Activated CD8-positive, alpha-beta T cell treated with anti-CD3 and anti-CD28 coated beads, Interleukin-2, amount 10 ng/mL, durations not matched to agents 7 days and 5 days (primary cell): ENCODE measurements at regions not wholly inside any gene's neighbourhood (a gene's known extent, or its start where the extent isn't known, plus 50 kb on each side); places are given as distances from the start of the nearest gene placed in this dataset.
"Not testable (repeated sequence)": the region's sequence is repeated elsewhere in the genome, so short reads cannot be mapped to it uniquely, and the experiment has no call there.

Experiments used
- ATAC-seq: fragments of 150-1000 bp; cut with Tn5 transposase; one replicate; pipeline ENCODE4 v1.10.0; 2021; ENCODE audit warnings: moderate library complexity
- CTCF ChIA-PET: fragments of 350-600 bp; sonication (Branson Sonifier 250); formaldehyde crosslinking; loops from one replicate; lab custom pipeline; 2021; ENCODE audit warnings: antibody characterized with exemption; lab: Charles Lee
- POLR2A ChIA-PET: fragments of 350-600 bp; sonication (Branson Sonifier 250); formaldehyde crosslinking; loops from one replicate; lab custom pipeline; 2021; ENCODE audit warnings: antibody characterized with exemption; lab: Charles Lee
- DNase-seq: peaks from one replicate; pipeline ENCODE4 v3.0.0-alpha.2; 2020
- H3K27ac Mint-ChIP-seq: one replicate; pipeline ENCODE4 v1.8.0; 2021; ENCODE audit warnings: mild to moderate bottlenecking, mixed read lengths
- H3K27me3 Mint-ChIP-seq: one replicate; pipeline ENCODE4 v1.8.0; 2021; ENCODE audit warnings: low read depth, mixed read lengths
- H3K36me3 Mint-ChIP-seq: one replicate; pipeline ENCODE4 v1.8.0; 2021; ENCODE audit warnings: low read depth, mixed read lengths
- H3K4me1 Mint-ChIP-seq: one replicate; pipeline ENCODE4 v1.8.0; 2021; ENCODE audit warnings: low read depth, mixed read lengths
- H3K4me3 Mint-ChIP-seq: one replicate; pipeline ENCODE4 v1.8.0; 2021; ENCODE audit warnings: mild to moderate bottlenecking, mixed read lengths
- H3K9me3 Mint-ChIP-seq: one replicate; pipeline ENCODE4 v1.8.0; 2022; ENCODE audit warnings: mixed read lengths; ENCODE audit not compliant: insufficient read depth

DNA sequence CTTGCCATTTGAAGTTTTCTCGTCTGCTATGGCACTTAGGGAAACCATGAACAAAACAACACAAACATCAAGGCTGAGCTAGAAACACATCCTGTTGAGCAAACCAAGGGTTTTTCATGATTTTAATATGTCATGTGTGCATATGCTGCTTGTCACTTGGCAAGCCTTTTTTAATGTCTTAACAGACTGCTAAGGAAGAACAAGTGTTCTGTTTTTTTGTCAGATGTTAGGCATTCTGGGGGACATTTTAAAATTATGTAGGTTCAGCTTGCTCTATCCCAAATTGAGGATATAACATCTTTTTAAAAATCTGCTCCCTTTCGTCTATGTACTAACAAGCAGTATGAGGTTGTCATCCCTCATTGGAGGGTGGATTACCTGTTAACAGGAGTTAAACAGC is 150.3 kb downstream of the HTR1A start:
- no peaks in the 10 kb centered on the region for H3K27me3 Mint-ChIP-seq
- ATAC-seq (no peak), DNase-seq (no peak)
- peaks cover 24% of the 10 kb centered on the region for H3K9me3 Mint-ChIP-seq
- no peak overlapping the region for H3K27ac Mint-ChIP-seq
- H3K4me1 Mint-ChIP-seq = no peaks in the 10 kb centered on the region
- CTCF ChIA-PET = no interaction called here
- H3K4me3 Mint-ChIP-seq = no peak overlapping the region
- H3K36me3 Mint-ChIP-seq = no peaks in the 10 kb centered on the region
- POLR2A ChIA-PET = no interaction called here

DNA sequence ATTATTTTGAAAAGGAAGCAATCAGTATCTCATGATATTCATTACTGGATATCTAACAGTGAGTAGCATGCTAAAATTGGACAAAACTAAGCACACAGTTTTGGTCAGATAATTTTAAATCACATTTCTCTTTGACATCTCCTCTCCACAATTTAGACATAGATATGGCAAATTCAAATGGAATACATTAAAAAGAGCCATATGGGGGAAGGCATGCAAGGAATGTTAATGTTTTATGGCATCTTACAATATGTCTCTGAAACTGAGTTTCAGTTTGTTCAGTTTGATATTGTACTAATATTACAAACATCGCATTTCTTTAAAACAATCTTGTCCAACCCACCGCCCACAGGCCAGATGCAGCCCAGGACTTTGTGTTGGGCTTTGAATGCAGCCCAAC is 151.0 kb downstream of the HTR1A start:
- Mint-ChIP-seq H3K4me1 (no peaks in the 10 kb centered on the region), H3K27ac (no peak overlapping the region), H3K27me3 (no peaks in the 10 kb centered on the region), H3K9me3 (peaks cover 24% of the 10 kb centered on the region), H3K4me3 (no peak overlapping the region), H3K36me3 (no peaks in the 10 kb centered on the region)
- DNase-seq = no peak
- ChIA-PET POLR2A (no interaction called here), CTCF (no interaction called here)
- no peak for ATAC-seq

DNA sequence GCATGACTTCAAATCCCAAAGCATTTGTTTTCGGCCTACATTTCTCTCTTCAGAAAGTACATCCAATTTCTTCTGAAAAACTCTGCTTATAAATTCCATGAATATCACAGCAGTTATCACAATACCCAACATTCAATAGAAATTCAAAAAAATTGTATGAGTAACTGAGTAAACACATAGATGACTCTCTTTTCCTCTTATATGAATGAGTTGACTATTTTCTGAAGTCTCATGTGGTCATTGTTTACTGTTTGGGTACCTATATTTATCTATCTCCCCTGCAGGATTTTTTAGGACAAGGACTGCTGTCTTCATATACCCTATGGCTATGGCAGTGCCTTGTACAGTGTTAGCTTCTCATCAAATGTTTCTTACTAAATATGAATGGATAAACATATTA is 157.1 kb downstream of the HTR1A start:
- ChIA-PET CTCF (no interaction called here), POLR2A (no interaction called here)
- Mint-ChIP-seq H3K4me1 (no peaks in the 10 kb centered on the region), H3K27ac (no peak overlapping the region), H3K4me3 (no peak overlapping the region), H3K9me3 (peaks cover 12% of the 10 kb centered on the region), H3K27me3 (no peaks in the 10 kb centered on the region), H3K36me3 (no peaks in the 10 kb centered on the region)
- ATAC-seq (no peak), DNase-seq (no peak)

DNA sequence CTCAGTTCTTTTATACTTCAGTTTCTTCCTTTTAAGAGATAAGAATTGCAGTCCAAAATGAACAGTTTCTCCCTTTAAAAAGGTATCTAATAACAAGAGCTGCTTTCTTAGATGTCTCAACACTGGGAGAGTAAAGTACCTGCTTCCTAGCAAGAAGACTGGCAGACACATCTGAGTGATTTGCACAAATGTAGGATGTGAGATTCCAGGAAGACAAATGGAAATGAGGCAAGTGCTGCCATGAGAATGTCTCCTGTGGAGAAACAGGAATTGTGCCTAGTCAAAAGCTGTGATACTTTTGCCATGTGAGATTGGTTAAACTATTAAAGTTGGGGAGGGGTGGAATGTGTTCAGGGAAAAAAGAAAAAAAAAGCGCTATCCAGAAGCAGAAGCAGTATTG is 159.1 kb downstream of the HTR1A start:
- no peaks in the 10 kb centered on the region for H3K36me3 Mint-ChIP-seq
- no peak for DNase-seq
- no peak overlapping the region for H3K4me3 Mint-ChIP-seq
- no peak for ATAC-seq
- CTCF ChIA-PET = no interaction called here
- H3K27ac Mint-ChIP-seq = no peak overlapping the region
- H3K9me3 Mint-ChIP-seq = peaks cover 6% of the 10 kb centered on the region
- no peaks in the 10 kb centered on the region for H3K4me1 Mint-ChIP-seq
- no peaks in the 10 kb centered on the region for H3K27me3 Mint-ChIP-seq
- POLR2A ChIA-PET = no interaction called here

DNA sequence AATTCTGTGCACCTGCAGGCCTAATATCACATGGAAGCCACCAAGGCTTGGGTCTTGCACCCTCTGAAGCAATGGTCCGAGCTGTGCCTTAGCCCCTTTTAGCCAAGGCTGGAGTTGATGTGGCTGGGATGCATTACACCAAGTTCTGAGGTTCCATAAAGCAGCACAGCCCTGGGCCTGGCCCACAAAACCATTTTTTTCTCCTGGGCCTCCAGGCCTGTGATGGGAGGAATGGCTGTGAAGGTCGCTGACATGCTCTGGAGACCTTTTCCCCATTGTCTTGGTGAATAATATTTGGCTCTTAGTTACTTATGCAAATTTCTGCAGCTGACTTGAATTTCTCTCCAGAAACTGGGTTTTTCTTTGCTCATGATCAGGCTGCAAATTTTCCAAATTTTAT is 167.3 kb downstream of the HTR1A start:
- Mint-ChIP-seq H3K4me1 (no peaks in the 10 kb centered on the region), H3K27me3 (no peaks in the 10 kb centered on the region), H3K36me3 (no peaks in the 10 kb centered on the region), H3K27ac (no peak overlapping the region), H3K4me3 (no peak overlapping the region), H3K9me3 (peaks cover 5% of the 10 kb centered on the region)
- ATAC-seq (no peak), DNase-seq (no peak)
- CTCF ChIA-PET = no interaction called here
- POLR2A ChIA-PET = no interaction called here

DNA sequence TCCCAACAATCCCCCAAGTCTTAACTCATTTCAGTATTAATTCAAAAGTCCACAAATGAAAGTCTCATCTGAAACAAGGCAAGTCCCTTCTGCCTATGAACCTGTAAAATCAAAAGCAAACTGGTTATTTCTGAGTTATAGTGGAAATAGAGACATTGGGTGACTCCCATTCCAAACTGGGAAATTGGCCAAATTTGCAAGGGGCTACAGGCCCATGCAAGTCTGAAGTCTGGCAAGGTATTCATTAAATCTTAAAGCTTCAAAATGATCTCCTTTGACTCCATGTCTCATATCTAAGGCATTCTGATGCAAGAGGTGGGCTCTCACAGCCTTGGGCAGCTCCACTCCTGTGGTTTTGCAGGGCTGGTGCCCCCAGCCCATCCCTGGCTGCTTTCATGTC is 167.9 kb downstream of the HTR1A start:
- no peaks in the 10 kb centered on the region for H3K27me3 Mint-ChIP-seq
- no peak overlapping the region for H3K4me3 Mint-ChIP-seq
- H3K27ac Mint-ChIP-seq = no peak overlapping the region
- CTCF ChIA-PET = no interaction called here
- POLR2A ChIA-PET = no interaction called here
- DNase-seq (no peak), ATAC-seq (no peak)
- peaks cover 5% of the 10 kb centered on the region for H3K9me3 Mint-ChIP-seq
- no peaks in the 10 kb centered on the region for H3K4me1 Mint-ChIP-seq
- H3K36me3 Mint-ChIP-seq = no peaks in the 10 kb centered on the region

DNA sequence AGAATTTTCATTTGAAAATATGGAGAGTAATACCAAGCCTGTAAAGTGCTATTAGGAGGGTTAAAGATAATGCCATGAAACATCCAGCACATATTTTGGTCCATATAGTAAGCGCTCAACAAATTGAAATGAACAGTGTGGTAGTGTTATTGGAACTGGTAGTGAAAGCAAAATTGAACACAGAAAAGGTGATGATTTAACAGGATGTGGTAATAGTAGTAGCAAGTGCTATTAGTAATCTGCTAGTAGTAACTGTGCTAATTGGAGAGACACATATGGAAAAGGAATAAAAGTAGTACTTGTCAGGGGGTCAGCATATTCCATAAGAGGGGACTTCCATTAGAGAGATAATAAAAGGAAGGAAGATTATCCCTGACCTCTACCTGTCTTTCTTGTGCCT is 187.3 kb downstream of the HTR1A start:
- ChIA-PET CTCF (no interaction called here), POLR2A (no interaction called here)
- no peaks in the 10 kb centered on the region for H3K4me1 Mint-ChIP-seq
- no peak overlapping the region for H3K4me3 Mint-ChIP-seq
- no peak for DNase-seq
- no peaks in the 10 kb centered on the region for H3K27me3 Mint-ChIP-seq
- ATAC-seq = no peak
- peaks cover 3% of the 10 kb centered on the region for H3K9me3 Mint-ChIP-seq
- no peaks in the 10 kb centered on the region for H3K36me3 Mint-ChIP-seq
- no peak overlapping the region for H3K27ac Mint-ChIP-seq

DNA sequence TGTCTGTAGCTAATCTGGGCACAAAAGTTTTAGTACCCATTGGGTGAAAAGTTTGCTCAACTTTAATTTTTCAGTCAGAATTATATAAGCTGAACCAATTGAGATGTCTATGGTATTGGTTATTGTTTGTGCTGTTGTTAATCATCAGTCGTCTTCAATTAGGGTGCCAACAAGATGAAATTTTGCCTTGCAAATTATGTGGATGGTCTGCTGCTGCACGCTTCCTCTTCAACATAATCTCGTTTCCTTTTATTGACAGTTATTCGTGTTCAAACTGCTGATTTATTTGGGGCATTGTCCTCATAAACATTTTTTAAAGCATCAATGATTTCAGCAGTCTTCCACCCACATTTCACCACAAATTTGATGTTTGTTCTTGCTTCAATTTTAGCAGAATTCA is 194.0 kb downstream of the HTR1A start:
- no peaks in the 10 kb centered on the region for H3K36me3 Mint-ChIP-seq
- H3K27me3 Mint-ChIP-seq = no peaks in the 10 kb centered on the region
- H3K9me3 Mint-ChIP-seq = peaks cover 18% of the 10 kb centered on the region
- ChIA-PET CTCF (no interaction called here), POLR2A (no interaction called here)
- no peaks in the 10 kb centered on the region for H3K4me1 Mint-ChIP-seq
- no peak overlapping the region for H3K27ac Mint-ChIP-seq
- DNase-seq (no peak), ATAC-seq (no peak)
- H3K4me3 Mint-ChIP-seq = no peak overlapping the region

DNA sequence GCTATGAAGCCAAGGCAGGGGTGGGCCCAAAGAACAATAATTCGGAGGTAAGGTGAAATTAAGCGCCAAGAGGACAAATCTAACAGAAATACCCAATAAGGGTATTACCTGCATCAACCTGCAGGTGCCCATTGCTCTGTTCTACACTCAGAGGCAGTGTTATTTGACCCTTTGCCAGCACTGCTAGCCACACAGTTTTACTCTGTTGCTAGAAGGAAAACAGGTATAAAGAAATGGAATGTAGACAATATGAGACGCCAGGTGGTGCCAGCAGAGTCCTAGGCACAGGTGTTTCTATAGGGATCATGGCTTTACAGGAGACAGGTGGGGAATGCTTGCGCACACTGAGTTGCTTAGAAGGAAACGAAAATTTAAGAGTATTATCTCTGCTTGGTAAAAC is 201.3 kb downstream of the HTR1A start:
- ChIA-PET CTCF (no interaction called here), POLR2A (no interaction called here)
- H3K27ac Mint-ChIP-seq = no peak overlapping the region
- no peak overlapping the region for H3K4me3 Mint-ChIP-seq
- H3K4me1 Mint-ChIP-seq = no peaks in the 10 kb centered on the region
- ATAC-seq (no peak), DNase-seq (no peak)
- peaks cover 10% of the 10 kb centered on the region for H3K9me3 Mint-ChIP-seq
- H3K27me3 Mint-ChIP-seq = no peaks in the 10 kb centered on the region
- no peaks in the 10 kb centered on the region for H3K36me3 Mint-ChIP-seq

DNA sequence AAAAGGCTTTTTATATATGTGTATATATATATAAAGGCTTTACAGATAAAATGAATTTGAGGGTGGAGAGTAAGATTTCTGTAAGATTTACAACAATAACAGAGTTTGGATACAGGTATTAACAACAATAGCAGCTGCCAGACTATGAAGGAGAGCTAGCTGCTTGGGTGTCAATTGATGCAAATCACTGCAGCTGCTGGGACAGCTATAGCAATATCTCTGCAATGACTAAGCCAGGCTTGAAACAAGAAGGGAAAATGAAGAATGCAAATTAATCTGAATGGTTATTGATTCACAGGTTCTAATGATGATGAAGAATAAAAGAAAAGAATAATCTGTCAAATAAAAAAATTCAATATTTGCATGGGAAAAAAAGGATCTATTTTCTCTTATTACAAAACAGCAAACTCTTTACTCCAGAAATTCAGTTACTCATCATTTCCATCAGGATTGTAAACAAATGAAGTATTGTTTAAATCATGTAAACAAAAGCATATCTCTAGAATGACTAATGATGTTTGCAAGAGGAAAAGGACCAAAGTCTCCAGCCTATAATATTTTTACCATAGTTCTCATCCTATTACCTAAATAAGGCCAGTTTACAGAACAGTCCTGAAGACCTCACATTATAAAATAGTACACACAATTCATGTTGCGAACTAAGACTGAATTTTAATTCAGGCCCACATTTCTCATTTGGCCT is 219.0 kb downstream of the HTR1A start:
- Mint-ChIP-seq H3K4me3 (no peak overlapping the region), H3K36me3 (no peaks in the 10 kb centered on the region), H3K27ac (no peak overlapping the region), H3K9me3 (peaks cover 8% of the 10 kb centered on the region), H3K27me3 (no peaks in the 10 kb centered on the region), H3K4me1 (no peaks in the 10 kb centered on the region)
- POLR2A ChIA-PET = no interaction called here
- ATAC-seq = no peak
- no peak for DNase-seq
- CTCF ChIA-PET = no interaction called here

DNA sequence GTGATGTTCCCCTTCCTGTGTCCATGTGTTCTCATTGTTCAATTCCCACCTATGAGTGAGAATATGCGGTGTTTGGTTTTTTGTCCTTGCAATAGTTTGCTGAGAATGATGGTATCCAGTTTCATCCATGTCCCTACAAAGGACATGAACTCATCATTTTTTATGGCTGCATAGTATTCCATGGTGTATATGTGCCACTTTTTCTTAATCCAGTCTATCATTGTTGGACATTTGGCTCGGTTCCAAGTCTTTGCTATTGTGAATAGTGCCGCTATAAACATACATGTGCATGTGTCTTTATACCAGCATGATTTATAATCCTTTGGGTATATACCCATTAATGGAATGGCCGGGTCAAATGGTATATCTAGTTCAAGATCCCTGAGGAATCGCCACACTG is 229.4 kb downstream of the HTR1A start:
- POLR2A ChIA-PET, ATAC-seq: not testable (repeated sequence)

DNA sequence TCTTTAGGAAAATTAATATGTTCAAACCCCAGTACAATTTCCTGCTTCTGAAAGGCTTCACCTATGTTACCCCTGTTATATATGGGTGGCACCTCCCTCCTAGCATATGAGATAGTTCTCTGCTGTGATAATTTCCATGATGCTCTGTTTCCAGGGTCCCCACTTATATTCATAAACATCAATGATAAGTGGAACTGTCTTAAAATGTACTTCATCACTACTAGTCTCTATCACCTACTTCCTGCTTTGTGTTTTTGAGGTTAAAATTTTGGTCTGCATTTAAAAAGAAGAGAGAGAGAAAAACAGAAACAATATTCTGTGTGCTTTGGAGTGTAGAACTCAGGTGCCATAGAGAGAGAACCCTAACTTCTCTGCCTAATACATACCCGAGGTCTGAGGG is 234.7 kb downstream of the HTR1A start:
- peaks cover 10% of the 10 kb centered on the region for H3K9me3 Mint-ChIP-seq
- ChIA-PET CTCF (no interaction called here), POLR2A (no interaction called here)
- no peaks in the 10 kb centered on the region for H3K36me3 Mint-ChIP-seq
- DNase-seq (no peak), ATAC-seq (no peak)
- no peaks in the 10 kb centered on the region for H3K4me1 Mint-ChIP-seq
- no peaks in the 10 kb centered on the region for H3K27me3 Mint-ChIP-seq
- H3K27ac Mint-ChIP-seq = no peak overlapping the region
- no peak overlapping the region for H3K4me3 Mint-ChIP-seq

More for the DNA sequence above, 229.4 kb downstream of the HTR1A start:
- H3K27ac Mint-ChIP-seq, DNase-seq, CTCF ChIA-PET, H3K4me3 Mint-ChIP-seq, H3K4me1 Mint-ChIP-seq, H3K36me3 Mint-ChIP-seq, H3K27me3 Mint-ChIP-seq, H3K9me3 Mint-ChIP-seq: not testable (repeated sequence)

DNA sequence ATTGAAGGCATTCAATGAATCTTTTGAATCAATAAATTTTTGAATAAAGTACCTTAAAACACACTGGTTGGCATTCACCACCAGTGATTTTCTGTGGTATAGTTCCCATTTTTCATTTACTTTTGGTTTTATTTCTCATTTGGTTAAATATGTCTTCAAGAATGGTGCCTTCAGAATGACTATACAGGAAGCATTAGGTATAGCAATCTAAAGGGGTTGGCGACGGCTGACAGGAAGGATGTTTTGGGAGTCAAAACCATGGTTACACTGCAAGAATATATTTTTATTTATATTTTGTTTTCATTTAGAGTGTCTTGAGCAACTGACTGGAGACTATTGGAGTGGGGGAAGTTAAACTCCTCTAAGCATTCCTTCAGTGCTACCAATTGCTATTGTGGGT is 235.7 kb downstream of the HTR1A start:
- DNase-seq (no peak), ATAC-seq (no peak)
- Mint-ChIP-seq H3K27me3 (no peaks in the 10 kb centered on the region), H3K27ac (no peak overlapping the region), H3K4me1 (no peaks in the 10 kb centered on the region), H3K4me3 (no peak overlapping the region), H3K9me3 (peaks cover 10% of the 10 kb centered on the region), H3K36me3 (no peaks in the 10 kb centered on the region)
- CTCF ChIA-PET = no interaction called here
- POLR2A ChIA-PET = no interaction called here
